IMR-90 (cell line): ENCODE measurements at regions not wholly inside any gene's neighbourhood (a gene's known extent, or its start where the extent isn't known, plus 50 kb on each side); places are given as distances from the start of the nearest gene placed in this dataset.
A peak's percentile ranks its signal among the peaks of the same experiment; 100 is the strongest.

Source experiments
- ATAC-seq: fragments of 200-7000 bp; cut with Tn5 transposase; 2 replicates; pipeline ENCODE4 v1.9.1; 2020; ENCODE audit warnings: low read depth, mild to moderate bottlenecking, moderate library complexity
- BruUV-seq: library from RNA; stranded (reverse); fragments of 400-500 nt; replicated peaks from 2 replicates; lab custom pipeline; 2021; lab: Mats Ljungman, UMichigan
- CTCF ChIA-PET: fragments of 300-600 bp; formaldehyde crosslinking; extraction: SDS; loops from one replicate; lab custom pipeline; 2021; ENCODE audit warnings: antibody characterized with exemption; lab: Yijun Ruan, JAX
- POLR2A ChIA-PET: fragments of 300-600 bp; sonication (Branson Sonifier 250); formaldehyde crosslinking; loops from one replicate; lab custom pipeline; 2022; ENCODE audit warnings: antibody characterized with exemption; ENCODE audit not compliant: unreplicated experiment; lab: Charles Lee
- DNase-seq: peaks from one replicate; pipeline ENCODE4 v3.0.0; 2013
- H2AFZ ChIP-seq: replicated peaks from 2 replicates; pipeline ENCODE3; 2013; ENCODE audit warnings: low read length, mild to moderate bottlenecking; ENCODE audit not compliant: poor library complexity
- H2AK5ac ChIP-seq: 2 replicates; pipeline ENCODE4 v1.6.1; 2013; ENCODE audit warnings: low read depth, low read length, inconsistent platforms
- H2AK9ac ChIP-seq: replicated peaks from 2 replicates; pipeline ENCODE3; 2013; ENCODE audit warnings: mild to moderate bottlenecking, low read depth, low read length, moderate library complexity; ENCODE audit not compliant: poor library complexity
- H2BK120ac ChIP-seq: 2 replicates; pipeline ENCODE4 v1.6.1; 2013; ENCODE audit warnings: low read depth, low read length, inconsistent platforms
- H2BK15ac ChIP-seq: 3 replicates; pipeline ENCODE4 v1.6.1; 2013; ENCODE audit warnings: low read depth, low read length, inconsistent platforms
- H2BK20ac ChIP-seq: 2 replicates; pipeline ENCODE4 v1.6.1; 2013; ENCODE audit warnings: low read depth, mild to moderate bottlenecking, inconsistent platforms, low read length, moderate library complexity
- H2BK5ac ChIP-seq: 2 replicates; pipeline ENCODE4 v1.6.1; 2013; ENCODE audit warnings: mild to moderate bottlenecking, low read depth, low read length, inconsistent platforms; ENCODE audit not compliant: poor library complexity, severe bottlenecking
- H3K14ac ChIP-seq: replicated peaks from 2 replicates; pipeline ENCODE4 v1.6.1; 2013; ENCODE audit warnings: low read depth, low read length, inconsistent platforms
- H3K18ac ChIP-seq: 2 replicates; pipeline ENCODE4 v1.6.1; 2013; ENCODE audit warnings: low read depth, low read length, control low read depth
- H3K23ac ChIP-seq: 2 replicates; pipeline ENCODE4 v1.6.1; 2013; ENCODE audit warnings: low read depth, low read length, inconsistent platforms
- H3K27ac ChIP-seq: 2 replicates; pipeline ENCODE4 v1.5.1; 2013; ENCODE audit warnings: mild to moderate bottlenecking, control low read depth, low read length; ENCODE audit not compliant: insufficient read depth
- H3K27me3 ChIP-seq: 2 replicates; pipeline ENCODE4 v1.6.1; 2013; ENCODE audit warnings: low read length; ENCODE audit not compliant: control insufficient read depth, insufficient read depth
- H3K36me3 ChIP-seq: 2 replicates; pipeline ENCODE4 v1.6.1; 2013; ENCODE audit warnings: low read length, mixed read lengths; ENCODE audit not compliant: control insufficient read depth, insufficient read depth
- H3K4ac ChIP-seq: 2 replicates; pipeline ENCODE4 v1.6.1; 2013; ENCODE audit warnings: low read depth, low read length, inconsistent platforms
- H3K4me1 ChIP-seq: 2 replicates; pipeline ENCODE4 v1.6.1; 2013; ENCODE audit warnings: low read length, mixed read lengths; ENCODE audit not compliant: control insufficient read depth, insufficient read depth
- H3K4me2 ChIP-seq: 2 replicates; pipeline ENCODE4 v1.6.1; 2013; ENCODE audit warnings: low read depth, mild to moderate bottlenecking, control low read depth, low read length, moderate library complexity
- H3K4me3 ChIP-seq: 2 replicates; pipeline ENCODE4 v1.5.1; 2013; ENCODE audit warnings: low read depth, mild to moderate bottlenecking, control low read depth, low read length, moderate library complexity; ENCODE audit not compliant: insufficient read depth
- H3K56ac ChIP-seq: 2 replicates; pipeline ENCODE4 v1.6.1; 2013; ENCODE audit warnings: low read length, inconsistent platforms; ENCODE audit not compliant: insufficient read depth; ENCODE audit errors: extremely low read depth
- H3K79me1 ChIP-seq, 2 experiments: 2 replicates each; pipeline ENCODE4 v1.6.1; 2013; ENCODE audit warnings: low read length in 2 of 2, inconsistent platforms in 1 of 2, low read depth in 1 of 2
- H3K9ac ChIP-seq: 2 replicates; pipeline ENCODE4 v1.6.1; 2013; ENCODE audit warnings: low read depth, low read length, control low read depth
- H3K9me1 ChIP-seq: 2 replicates; pipeline ENCODE4 v1.6.1; 2013; ENCODE audit warnings: low read length, inconsistent platforms; ENCODE audit not compliant: insufficient read depth
- H3K9me3 ChIP-seq: 2 replicates; pipeline ENCODE4 v1.6.1; 2013; ENCODE audit warnings: low read length; ENCODE audit not compliant: control insufficient read depth, insufficient read depth
- H4K20me1 ChIP-seq: 2 replicates; pipeline ENCODE4 v1.6.1; 2013; ENCODE audit warnings: low read length, inconsistent platforms; ENCODE audit not compliant: insufficient read depth
- H4K5ac ChIP-seq: 2 replicates; pipeline ENCODE4 v1.6.1; 2013; ENCODE audit warnings: mild to moderate bottlenecking, low read depth, low read length, control low read depth
- H4K8ac ChIP-seq, 2 experiments: 2 replicates each; pipeline ENCODE4 v1.6.1; 2013; ENCODE audit warnings: low read depth in 2 of 2, low read length in 2 of 2, control low read depth in 1 of 2, inconsistent platforms in 1 of 2
- H4K91ac ChIP-seq: 2 replicates; pipeline ENCODE4 v1.6.1; 2013; ENCODE audit warnings: low read depth, low read length, inconsistent platforms; ENCODE audit not compliant: insufficient read depth
- CEBPB ChIP-seq: IDR thresholded peaks from 2 replicates; pipeline ENCODE4 v1.6.1; 2012; ENCODE audit warnings: low read depth, low read length, improper control_type of control experiment
- ELK1 ChIP-seq: fragments of 150-350 bp; IDR thresholded peaks from 2 replicates; pipeline ENCODE4 v1.6.1; 2016; ENCODE audit warnings: low read depth, mild to moderate bottlenecking, low read length, moderate library complexity, borderline replicate concordance
- MAFK ChIP-seq: IDR thresholded peaks from 2 replicates; pipeline ENCODE4 v1.6.1; 2012; ENCODE audit warnings: low read depth, low read length, improper control_type of control experiment
- POLR2A ChIP-seq: IDR thresholded peaks from 2 replicates; pipeline ENCODE4 v1.6.1; 2012; ENCODE audit warnings: mild to moderate bottlenecking, low read depth, low read length
- RAD21 ChIP-seq: IDR thresholded peaks from 2 replicates; pipeline ENCODE4 v1.6.1; 2012; ENCODE audit warnings: low read length, improper control_type of control experiment
- RCOR1 ChIP-seq: IDR thresholded peaks from 2 replicates; pipeline ENCODE4 v1.6.1; 2012; ENCODE audit warnings: mild to moderate bottlenecking, low read length, improper control_type of control experiment; ENCODE audit not compliant: insufficient replicate concordance
- SMC3 ChIP-seq: fragments of 150-350 bp; IDR thresholded peaks from 2 replicates; pipeline ENCODE4 v1.6.1; 2016; ENCODE audit warnings: low read depth, mild to moderate bottlenecking, antibody characterized with exemption, low read length, moderate library complexity
- USF2 ChIP-seq: fragments of 150-350 bp; IDR thresholded peaks from 2 replicates; pipeline ENCODE4 v1.6.1; 2017; ENCODE audit warnings: mild to moderate bottlenecking, antibody characterized with exemption, low read length, low read depth
- WGBS, 2 experiments: methylation state at CpG; one replicate each; pipeline versions ENCODE4 v1.1.5 to v1.1.7; 2013; ENCODE audit warnings: missing lambda C conversion rate in 2 of 2; ENCODE audit not compliant: insufficient read length in 1 of 2; ENCODE audit errors: extremely low coverage in 2 of 2; 5-methylcytosine and 5-hydroxymethylcytosine counted together
- dilution Hi-C: fragments of 300-500 bp; cut with HindIII; formaldehyde crosslinking; loops from one replicate; pipeline ENCODE4 v1.14.3; 2018; ENCODE audit warnings: low sequenced_read_pairs; ENCODE audit not compliant: unreplicated experiment
- in situ Hi-C: fragments of 300-500 bp; cut with MboI; formaldehyde crosslinking; loops from 3 replicates; pipeline ENCODE4 v1.14.3; 2019; ENCODE audit warnings: low sequenced_read_pairs, inconsistent platforms, mixed read lengths
- intact Hi-C: fragments of 100-400 bp; cut with micrococcal nuclease; formaldehyde crosslinking; loops from 2 replicates; pipeline ENCODE4 v1.10.0; 2022

DNA sequence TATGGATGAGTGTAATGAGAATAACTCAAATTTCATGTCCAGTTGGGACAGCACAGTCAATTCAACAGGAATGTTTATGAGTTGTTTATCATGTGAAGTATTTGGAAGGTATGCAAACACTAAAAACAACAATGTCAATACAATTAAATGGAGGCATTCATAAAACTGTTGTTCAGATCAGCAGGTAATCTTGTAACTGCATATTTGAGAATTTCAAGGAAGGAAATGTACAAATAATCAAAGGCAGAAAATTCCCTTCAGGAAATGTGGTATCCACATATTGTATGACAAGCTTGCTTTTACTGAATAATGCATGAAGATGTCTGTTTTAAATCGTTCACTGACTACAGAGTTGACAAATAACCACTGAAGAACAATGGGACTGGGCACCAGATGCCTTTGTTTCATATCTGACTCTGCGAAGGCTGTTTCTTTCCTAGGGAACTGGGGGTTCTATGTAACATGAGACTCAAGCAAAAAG is 198.3 kb downstream of the LTN1 start:
- H2AFZ ChIP-seq = no peak overlapping the region
- no peak for ATAC-seq
- CTCF ChIA-PET = no interaction called here

More for the DNA sequence above, 198.3 kb downstream of the LTN1 start:
- H3K27me3 ChIP-seq = no peaks in the 10 kb centered on the region
- H3K36me3 ChIP-seq = no peaks in the 10 kb centered on the region
- 0 out of 2 replicates have a peak overlapping the region, but pooled peaks have one; percentile 10 for H2AK5ac ChIP-seq
- H2AK9ac ChIP-seq = no peak overlapping the region
- in situ Hi-C loops = loop anchor here (10.0 kb wide), 3 partner anchors 140 to 1950 kb away; partner anchors contain the start of gene ADAMTS1
- H4K91ac ChIP-seq = peak overlapping the region; percentile 39; the same call in 1 of the 2 replicates
- peak overlapping the region; percentile 65 for H2BK120ac ChIP-seq
- no peak overlapping the region for H3K56ac ChIP-seq
- no peaks in the 10 kb centered on the region for H4K20me1 ChIP-seq
- H4K5ac ChIP-seq = peak overlapping the region; percentile 92
- POLR2A ChIA-PET = no interaction called here
- H4K8ac ChIP-seq = peak overlapping the region; percentile 20 to 31; a peak in 2 of 4 replicates
- TF ChIP-seq MAFK (no peak), ELK1 (no peak), POLR2A (no peak), USF2 (no peak), SMC3 (no peak), RCOR1 (no peak), CEBPB (no peak), RAD21 (no peak)
- no peak overlapping the region for H3K23ac ChIP-seq
- H3K79me1 ChIP-seq = no peaks in the 10 kb centered on the region
- H3K18ac ChIP-seq = peak overlapping the region; percentile 77
- peak overlapping the region; percentile 8; the same call in 1 of the 2 replicates for H3K14ac ChIP-seq
- 40% methylated on average over 1 of the region's 2 CpGs; no CpG with 5 or more reads in 1 of the 2 experiments for WGBS, 2 experiments
- intact Hi-C loops = loop anchor here (5.0 kb wide), 1 partner anchor 148 kb away; no protein-coding TSS in a partner anchor
- peaks cover 11% of the 10 kb centered on the region for H3K4me1 ChIP-seq
- no peak overlapping the region for H3K4me2 ChIP-seq
- DNase-seq = no peak
- peak overlapping the region; percentile 44; the same call in 1 of the 2 replicates for H3K27ac ChIP-seq
- no peak overlapping the region for H3K9ac ChIP-seq
- peak overlapping the region; percentile 44; the same call in 1 of the 2 replicates for H3K4ac ChIP-seq
- peak overlapping the region; percentile 2; the same call in 1 of the 3 replicates for H2BK15ac ChIP-seq
- H3K9me3 ChIP-seq = no peaks in the 10 kb centered on the region
- H2BK20ac ChIP-seq = peak overlapping the region; percentile 58
- no TSS peak for BruUV-seq
- peaks cover 8% of the 10 kb centered on the region; the same call in 1 of the 2 replicates for H3K9me1 ChIP-seq
- no peak overlapping the region for H3K4me3 ChIP-seq
- dilution Hi-C loops = no loop called here
- peak overlapping the region; percentile 5 for H2BK5ac ChIP-seq
